GM18508 (cell line): ENCODE measurements at regions not wholly inside any gene's neighbourhood (a gene's known extent, or its start where the extent isn't known, plus 50 kb on each side); places are given as distances from the start of the nearest gene placed in this dataset.
"Not testable (repeated sequence)": the region's sequence is repeated elsewhere in the genome, so short reads cannot be mapped to it uniquely, and the experiment has no call there.

ENCODE experiments used
- ATAC-seq: cut with Tn5 transposase; IDR thresholded peaks from one replicate; pipeline ENCODE4 v1.9.1; 2021; ENCODE audit warnings: moderate number of reproducible peaks; ENCODE audit not compliant: insufficient read depth, unreplicated experiment

DNA sequence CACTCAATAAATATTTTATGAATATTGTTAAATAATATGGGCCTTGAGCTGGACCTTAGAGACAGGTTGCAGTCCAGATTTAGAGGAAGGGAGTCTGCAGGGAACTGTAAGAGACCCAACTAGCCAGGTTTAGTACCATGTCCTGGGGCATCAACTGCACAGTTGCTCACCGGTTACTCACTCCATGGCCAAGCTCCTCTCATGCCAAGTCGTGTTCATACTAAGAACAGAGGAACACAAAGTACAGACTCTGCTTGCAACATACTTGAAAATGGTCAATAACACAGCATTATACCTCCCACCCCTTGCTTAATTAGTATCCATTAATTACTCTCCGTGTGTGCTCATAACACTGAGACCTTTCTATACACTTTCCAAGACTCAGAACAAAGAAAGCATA, 317.6 kb upstream of the PIK3R1 start:
- ATAC-seq: no peak

GRCh38 chr5:67897431-67897830, 318.1 kb upstream of the PIK3R1 start:
- no peak for ATAC-seq

GRCh38 chr5:67896930-67897313, 318.6 kb upstream of the PIK3R1 start:
- ATAC-seq: no peak

DNA sequence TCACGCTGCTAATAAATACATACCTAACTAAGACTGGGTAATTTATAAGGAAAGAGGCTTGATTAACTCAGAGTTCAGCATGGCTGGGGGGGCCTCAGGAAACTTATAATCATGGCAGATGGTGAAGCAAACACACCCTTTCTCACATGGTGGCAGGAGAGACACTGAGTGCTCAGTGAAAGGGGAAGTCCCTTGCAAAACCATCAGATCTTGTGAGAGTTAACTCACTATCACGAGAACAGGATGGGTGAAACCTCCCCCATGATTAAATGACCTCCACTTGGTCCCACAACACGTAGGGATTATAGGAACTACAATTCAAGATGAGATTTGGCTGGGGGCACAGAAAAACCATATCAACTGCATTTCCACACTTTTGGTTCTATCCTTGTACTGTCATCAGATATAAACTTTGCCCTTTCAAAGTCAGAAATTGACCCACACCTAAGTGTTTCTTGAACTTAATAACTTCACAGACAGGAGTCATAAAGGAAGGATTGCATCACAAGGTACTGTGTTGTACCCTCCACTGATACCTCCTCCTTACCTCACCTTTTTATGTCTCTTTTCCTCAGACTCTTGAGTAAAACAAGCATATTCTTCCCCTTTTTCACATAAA, 319.1 kb upstream of the PIK3R1 start:
- ATAC-seq: no peak

DNA sequence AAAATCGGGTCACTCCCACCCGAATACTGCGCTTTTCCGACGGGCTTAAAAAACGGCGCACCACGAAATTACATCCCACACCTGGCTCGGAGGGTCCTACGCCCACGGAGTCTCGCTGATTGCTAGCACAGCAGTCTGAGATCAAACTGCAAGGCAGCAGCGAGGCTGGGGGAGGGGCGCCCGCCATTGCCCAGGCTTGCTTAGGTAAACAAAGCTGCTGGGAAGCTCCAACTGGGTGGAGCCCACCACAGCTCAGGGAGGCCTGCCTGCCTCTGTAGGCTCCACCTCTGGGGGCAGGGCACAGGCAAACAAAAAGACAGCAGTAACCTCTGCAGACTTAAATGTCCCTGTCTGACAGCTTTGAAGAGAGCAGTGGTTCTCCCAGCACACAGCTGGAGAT, 325.7 kb upstream of the PIK3R1 start:
- not testable (repeated sequence) for ATAC-seq

GRCh38 chr5:67887748-67888161, 327.8 kb upstream of the PIK3R1 start:
- no peak for ATAC-seq

- ATAC-seq: no peak
Measured at GRCh38 chr5:67886761-67887160, 328.8 kb upstream of the PIK3R1 start.

DNA sequence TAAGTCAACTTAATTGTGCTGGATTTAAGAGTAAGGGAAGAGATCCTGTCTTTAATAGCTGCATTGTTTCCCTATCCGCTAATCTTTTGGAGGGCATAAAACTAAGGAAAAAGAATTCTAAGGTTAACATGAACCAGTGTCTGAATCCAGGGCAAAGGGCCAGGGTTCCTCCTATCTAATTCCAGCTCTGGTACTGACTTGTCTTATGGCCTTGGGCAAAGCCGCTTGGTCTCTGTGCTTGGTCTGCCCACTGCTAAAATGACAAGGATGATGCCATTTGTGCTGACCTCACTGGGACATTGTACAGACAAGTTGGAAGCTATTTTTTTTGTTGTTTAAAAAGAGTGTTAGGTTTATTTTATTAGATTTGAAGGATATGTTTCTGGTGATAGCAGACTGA, 334.7 kb upstream of the PIK3R1 start:
- no peak for ATAC-seq

- ATAC-seq: no peak
Measured at GRCh38 chr5:67880511-67880805, 335.1 kb upstream of the PIK3R1 start.

DNA sequence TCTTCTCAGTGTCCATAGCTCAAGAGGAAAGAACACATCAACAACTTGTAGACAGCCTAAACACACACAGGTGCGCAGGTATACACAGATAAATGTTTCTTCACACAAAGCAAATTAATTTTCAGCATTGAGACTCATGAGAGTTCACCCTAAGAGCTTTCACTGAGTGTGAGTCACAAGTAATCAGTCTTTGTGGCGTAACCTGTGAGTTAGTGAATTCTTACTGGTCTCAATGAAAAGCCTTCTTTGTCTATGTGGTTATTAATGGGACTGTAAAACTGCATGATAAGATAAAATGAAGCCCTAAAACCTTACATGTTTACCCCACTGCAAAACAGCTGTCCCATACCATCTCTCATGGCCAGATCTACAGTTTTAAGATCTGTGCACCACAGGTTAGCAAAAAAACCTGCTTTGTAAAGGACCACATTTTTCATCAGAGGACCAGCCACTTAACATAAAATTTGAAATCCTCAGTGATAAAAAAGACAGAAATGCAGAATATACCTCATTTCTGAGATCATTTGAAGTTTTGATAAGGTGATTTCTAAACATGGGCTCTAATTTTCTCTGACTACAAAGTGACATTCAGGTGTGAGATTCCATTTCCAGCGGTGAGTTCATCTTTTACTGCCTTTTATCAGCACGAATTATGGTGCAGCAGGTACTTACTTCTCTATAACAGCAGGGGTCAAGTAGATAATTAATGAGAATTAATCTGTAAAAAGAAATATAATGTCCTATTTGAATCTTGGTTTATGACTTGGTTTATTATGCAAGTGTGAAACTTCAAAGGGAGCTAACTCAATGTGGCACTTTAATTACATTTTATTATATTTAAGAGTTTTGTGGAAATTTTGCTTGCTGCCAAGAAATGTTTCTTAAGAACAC, 335.7 kb upstream of the PIK3R1 start:
- ATAC-seq: no peak

- no peak for ATAC-seq
Measured at GRCh38 chr5:67878933-67879332, 336.6 kb upstream of the PIK3R1 start.

DNA sequence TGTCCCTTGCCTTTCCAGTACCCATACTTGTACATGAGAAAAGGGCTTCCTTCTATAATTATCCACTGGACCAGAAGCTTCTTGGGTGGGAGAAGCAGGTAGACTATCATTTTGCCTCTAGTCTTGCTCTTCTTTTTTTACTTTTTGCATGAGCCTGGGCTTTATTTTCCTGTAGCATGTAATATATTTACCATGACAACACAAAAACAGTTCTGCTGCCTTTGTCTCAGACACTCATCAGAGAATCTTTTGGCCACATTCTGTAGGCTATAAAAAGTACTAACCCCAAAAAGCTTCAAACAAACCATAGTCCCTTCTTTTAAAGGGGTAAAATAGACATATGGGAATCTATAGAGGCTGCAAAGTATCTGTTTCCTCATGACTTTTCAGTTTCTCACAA, 339.2 kb upstream of the PIK3R1 start:
- no peak for ATAC-seq

DNA sequence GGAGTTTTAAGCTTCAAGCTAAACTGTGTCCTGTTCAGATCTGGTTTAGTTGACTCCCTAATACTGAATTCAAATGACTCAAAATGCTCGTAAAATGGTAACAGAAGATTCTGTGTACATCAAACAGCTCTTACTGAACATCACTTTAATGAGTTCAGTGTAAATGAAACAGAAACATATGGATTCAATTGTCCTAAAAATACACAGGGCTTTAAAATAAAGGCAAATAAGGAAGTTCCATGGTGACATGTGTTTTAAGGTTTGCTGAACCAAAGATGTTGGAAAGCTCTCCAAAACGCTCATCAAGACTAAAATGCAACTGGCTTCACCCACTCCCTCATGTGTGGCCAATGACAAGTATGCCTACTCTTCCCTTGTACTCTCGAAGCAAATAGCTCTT, 340.0 kb upstream of the PIK3R1 start:
- no peak for ATAC-seq

- no peak for ATAC-seq
Measured at GRCh38 chr5:67873935-67874334, 341.6 kb upstream of the PIK3R1 start.

DNA sequence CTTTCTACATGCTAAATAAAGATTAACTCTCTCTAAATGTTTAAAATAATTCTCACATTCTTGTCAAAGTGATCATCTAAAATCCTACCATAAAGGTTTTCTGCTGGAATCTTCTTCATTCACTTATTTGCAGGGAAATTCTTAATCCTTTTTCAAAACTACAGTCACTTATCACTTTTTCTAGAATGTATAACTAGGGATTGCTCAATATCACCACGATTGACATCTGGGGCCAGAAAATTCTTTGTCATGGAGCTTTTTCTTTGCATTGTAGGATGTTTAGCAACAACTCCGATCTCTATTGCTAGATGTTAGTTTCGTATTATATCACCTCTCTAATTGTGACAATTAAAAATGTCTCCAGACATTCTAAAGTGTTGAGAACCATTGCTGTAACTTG, 344.9 kb upstream of the PIK3R1 start:
- no peak for ATAC-seq

- ATAC-seq: not testable (repeated sequence)
Measured at GRCh38 chr5:67864335-67864734, 351.2 kb upstream of the PIK3R1 start.

- ATAC-seq: no peak
Measured at GRCh38 chr5:67858471-67859031, 357.0 kb upstream of the PIK3R1 start.

- no peak for ATAC-seq
Measured at GRCh38 chr5:67857502-67857901, 358.1 kb upstream of the PIK3R1 start.

DNA sequence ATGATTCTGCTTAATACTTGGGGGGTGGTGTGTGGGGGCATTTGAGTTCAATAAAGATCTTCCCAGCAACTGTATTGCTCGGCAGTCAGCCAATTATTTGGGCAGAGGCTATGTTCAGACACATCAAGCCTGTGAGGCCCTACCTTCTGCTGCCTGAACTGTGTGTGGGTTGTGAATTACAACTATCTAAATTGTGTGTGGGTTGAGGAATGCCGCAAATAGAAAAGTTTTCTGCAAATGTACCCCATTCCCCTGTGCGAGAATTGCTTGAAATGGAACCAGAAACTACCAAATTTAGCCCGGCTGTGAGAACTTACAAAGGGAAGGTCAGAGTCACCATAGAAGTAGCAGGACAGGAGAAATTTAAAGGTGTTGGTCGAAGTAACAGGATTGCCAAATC, 360.0 kb upstream of the PIK3R1 start:
- no peak for ATAC-seq

- ATAC-seq: not testable (repeated sequence)
Measured at GRCh38 chr5:67850906-67851305, 364.6 kb upstream of the PIK3R1 start.

- no peak for ATAC-seq
Measured at GRCh38 chr5:67844924-67845323, 370.6 kb upstream of the PIK3R1 start.

DNA sequence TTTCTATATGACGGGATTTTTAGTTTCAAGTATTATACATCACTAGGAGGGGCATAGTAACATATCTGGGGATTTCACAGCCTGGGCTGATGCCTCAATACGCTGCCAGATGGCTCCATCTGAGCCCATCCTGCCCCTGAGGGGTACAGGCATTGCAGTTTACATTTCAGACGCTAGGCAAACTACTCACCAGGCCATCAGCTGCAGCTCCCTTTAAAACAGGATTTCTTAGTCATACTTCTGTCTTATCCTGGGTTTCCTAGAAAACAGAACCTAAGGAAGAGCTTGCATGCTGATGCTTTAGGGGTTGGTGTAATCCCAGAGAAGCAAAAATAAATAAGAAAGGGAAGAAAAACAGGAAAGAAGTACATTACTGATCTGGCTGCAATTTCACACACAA, 372.8 kb upstream of the PIK3R1 start:
- ATAC-seq: no peak
